HG02610 (cell line): ENCODE measurements at regions not wholly inside any gene's neighbourhood (a gene's known extent, or its start where the extent isn't known, plus 50 kb on each side); places are given as distances from the start of the nearest gene placed in this dataset.
"Not testable (repeated sequence)": the region's sequence is repeated elsewhere in the genome, so short reads cannot be mapped to it uniquely, and the experiment has no call there.

Source experiments
- ATAC-seq: cut with Tn5 transposase; IDR thresholded peaks from one replicate; pipeline ENCODE4 v1.9.1; 2021; ENCODE audit warnings: mild to moderate bottlenecking, moderate library complexity; ENCODE audit not compliant: unreplicated experiment

DNA sequence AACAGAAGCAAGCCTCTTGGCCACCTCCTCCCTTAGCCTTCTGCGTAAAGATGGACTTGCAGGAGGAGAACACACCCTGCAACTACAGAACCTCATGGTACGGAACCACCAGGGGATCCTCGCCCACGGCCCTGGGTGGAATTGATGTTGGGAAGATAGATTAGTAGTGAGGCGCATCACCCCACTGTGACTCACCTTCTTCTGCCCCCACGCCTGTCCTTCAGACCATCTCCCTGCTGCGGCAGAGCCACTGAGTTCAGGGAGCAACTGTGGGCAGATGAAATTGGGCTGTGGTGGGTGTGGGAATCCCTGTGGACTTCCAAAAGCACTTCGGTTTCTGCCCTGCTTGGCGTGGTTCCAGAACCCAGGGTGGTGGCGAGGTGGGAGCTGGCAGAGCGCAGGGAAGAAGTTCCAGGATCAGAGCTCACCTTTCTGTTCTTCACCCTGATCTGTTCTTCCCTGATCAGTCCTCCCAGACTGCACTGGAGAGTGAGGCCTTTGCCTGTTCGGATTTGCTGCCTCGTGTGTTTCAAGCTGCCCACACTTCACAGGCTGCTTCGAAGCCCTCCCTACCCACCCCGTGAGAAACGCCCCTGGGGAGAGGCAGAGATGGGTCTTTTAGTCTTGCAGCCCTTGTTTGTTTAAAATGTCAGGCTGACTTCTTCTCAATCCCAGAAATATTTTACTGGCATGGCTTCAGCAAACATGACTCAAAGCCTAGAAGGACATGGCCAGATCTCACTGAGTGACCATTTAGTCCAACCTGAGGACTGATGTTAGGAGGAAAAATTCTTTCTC lies 92.8 kb upstream of the MLN start:
- ATAC-seq, result no peak

DNA sequence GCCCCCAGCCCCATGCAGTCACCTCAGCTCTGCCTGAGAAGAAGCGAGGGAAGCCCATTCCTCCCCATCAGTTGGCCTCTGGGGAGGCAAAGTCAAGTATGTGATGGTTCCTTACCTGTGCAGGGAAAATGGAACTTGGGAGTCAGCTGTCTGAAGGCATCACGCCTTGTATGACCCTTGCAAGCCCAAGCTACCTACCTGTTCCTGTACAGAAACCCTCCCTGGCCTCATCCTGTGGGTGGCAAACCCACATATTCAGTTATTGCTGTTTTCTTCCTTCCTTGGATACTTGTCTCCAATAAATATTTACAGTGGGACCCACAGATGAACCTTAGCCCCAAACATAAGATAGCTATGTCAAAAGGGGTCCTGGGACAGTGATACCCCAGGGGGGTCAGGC lies 92.2 kb upstream of the MLN start:
- ATAC-seq, result no peak

DNA sequence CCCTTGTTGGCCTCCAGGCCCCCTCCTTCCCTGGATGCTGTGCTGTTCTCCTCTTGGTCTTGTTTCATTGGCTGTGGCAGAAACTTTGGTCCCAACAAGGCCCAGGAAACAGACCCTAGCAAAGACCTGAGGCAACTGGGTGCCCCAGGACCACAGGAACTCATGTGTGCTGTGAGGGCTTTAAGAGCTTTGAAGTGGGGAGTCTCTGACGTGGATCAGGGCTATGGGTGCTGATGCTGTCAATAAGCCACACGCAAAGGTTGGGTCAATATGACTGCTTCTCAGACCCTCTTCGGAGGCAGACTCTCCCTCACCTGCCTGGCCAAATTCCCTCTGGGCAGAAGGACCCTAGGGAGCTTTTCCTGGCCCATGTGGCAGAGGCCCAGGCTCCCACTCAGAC lies 91.5 kb upstream of the MLN start:
- no peak for ATAC-seq

DNA sequence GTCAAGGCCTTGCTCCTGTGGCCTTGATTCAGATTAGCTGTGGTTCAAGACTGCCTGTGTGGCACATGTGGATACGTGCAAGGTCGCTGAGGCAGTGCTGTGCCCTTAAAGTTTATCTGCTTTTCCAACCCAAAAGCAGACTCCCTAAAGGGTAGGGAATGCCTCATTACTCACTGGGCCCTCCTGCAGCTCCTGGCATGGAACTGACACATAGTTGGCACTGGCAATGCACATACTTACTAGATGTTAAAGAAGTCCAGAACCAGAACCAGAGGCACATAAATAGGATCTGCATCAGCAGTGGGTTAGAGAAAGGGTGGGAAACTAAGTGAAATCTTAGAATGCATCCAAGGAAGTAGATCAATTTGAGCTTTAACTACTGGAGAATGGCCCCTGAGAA lies 90.6 kb upstream of the MLN start:
- ATAC-seq, result no peak

DNA sequence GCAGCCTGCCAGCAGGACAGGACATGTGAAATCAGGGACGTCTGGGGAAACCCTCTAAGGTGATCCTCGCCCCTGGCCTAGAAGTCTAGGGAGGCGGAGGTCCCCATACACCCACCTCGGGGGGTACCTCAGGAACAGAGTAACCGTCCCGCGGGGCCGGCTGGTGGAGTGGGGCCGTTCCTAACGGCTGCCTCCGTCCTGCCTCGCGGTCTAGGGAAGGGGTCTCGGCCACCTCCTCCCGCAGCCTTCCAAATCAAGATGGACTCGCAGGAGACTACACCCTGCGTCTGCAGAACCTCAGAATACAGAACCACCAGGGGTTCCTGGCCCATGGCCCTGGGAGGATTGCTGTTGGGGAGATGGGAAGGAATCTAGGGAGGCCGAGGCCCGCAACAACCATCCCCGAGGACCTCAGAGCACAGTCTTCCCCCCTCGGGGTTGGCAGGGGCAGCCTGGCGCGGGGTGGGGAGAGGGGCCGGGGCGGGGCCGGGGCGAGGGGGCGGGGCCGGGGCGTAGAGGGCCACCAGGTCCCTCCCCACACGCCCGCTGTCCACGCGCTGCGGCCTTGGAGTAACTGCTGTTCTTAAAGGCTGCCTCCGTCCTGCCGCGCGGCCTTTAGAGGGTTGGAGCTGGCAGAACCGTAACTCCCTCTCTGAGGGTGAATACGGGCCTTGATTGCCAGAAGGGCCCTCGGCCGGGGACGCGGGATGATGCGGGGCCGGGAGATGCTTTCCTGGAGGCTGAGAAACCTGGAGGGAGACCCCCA lies 89.0 kb upstream of the MLN start:
- no peak for ATAC-seq

DNA sequence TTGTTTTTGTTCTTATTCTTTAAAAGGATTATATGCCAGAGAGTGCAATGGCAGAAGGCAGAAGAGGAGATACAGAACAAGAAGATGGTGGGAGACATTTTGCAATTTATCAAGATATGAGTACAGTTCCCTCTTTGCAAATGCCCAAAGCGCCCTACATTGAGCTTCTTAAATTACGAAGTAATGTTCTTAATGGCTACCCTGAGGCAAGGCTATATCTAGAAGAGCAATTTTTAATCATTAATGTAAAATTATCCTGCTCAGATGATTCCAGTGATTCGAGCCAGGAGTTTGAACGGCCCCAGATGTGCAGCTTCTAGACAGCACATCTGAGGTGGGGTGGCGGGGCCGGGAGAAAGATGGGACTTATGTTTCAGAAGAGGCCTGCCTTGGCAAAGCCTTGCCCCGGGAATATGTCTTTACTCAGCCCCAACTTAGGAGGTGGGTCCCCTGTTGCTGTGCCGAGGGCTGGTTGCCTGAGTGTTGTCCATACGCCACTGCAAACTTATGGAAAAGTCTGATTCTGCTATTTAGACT lies 84.9 kb upstream of the MLN start:
- no peak for ATAC-seq

DNA sequence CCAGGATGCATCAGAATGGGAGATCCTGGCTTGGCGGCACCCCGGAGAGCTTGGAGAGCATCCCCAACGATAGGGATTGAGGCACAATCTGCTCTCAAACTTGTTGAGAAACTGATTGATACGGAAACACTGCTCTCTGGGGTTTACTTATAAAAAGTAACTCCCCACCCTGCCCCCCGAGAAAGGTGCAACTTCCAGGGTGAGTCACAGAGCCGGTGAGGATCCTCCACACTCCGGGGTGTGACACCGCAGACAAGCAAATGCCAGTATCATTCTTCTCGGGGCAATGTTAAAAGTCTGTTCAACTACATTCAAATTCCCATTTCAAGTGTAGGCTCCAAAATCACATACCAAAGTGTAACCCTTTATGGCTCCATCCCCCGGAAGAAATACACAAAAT lies 84.4 kb upstream of the MLN start:
- ATAC-seq, result no peak

DNA sequence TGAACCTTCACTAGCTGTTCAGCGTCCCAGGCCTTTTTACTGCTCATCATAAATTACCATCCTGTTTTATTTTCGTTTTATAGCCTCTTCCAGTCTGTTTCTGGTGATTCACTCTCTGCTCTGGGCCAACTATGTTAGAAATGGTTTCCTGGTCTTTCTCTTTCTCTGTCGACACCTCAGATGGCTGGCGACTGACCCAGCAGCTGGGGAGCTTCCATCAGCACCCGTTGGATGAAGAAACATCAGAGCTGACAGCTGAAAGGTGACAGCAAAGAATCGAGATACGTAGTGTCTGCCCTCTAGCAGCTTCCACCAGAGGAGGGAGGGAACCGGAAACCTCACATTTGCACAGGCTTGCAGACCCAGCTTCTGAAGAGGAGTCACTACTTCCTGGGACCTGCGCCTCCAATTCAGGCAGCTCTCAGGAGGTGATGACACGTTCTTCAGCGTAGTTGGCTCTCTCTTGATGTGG lies 82.9 kb upstream of the MLN start:
- ATAC-seq, result no peak

DNA sequence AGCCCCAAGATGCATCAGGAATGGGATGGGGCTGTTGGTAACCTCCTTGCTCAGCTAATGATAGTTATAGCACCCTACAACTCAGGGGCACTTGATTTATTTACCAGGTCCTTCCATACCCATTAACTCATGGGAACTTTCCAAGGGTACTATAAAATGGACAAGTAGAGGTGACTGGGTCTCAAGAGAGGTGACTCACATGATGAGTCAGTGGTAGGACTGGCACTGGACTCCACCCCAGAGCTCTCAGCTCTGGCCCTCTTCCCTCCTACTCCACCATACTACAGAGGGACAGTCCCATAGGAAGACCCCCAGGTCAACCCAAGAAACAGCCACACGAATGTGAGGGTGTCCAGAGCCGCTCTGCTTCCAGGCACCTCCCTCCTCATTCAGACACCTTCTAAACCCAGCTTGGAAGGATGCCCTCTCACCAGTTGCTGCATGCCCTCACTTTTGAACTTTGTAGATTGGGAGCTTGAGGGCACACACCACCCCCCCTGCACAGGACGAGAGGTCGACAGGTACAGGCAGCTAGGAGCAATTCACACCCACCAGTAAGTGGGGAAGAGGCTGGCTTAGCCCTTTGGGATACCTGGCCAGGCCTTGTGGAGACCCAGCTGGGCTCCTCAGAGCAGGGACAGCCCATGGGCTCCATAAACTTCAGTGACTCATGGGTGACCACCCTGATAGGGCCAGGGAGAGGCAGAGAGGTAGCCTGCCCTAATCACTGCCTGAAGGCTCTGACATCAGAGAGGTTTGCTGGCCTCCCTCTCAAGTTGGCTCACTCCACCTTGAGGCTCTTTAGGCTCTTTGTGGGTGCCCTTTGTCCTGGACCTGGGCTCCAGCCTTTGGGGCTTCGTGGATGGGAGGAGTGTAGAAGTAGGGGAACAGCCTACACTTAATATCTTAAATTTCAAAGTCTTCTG lies 81.6 kb upstream of the MLN start:
- no peak for ATAC-seq

DNA sequence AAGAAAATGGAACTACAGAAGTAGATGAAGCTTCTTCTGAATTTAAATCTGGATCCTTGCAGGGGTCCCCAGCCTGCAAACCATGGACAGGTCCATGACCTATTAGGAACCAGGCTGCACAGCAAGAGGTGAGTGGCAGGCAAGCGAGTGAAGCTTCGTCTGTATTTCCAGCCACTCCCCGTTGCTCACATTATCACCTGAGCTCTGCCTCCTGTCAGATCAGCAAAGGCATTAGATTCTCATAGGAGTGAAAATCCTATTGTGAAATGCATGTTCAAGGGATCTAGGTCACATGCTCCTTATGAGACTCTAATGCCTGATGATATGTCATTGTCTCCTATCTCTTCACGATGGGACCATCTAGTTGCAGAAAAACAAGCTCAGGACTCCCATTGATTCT lies 79.8 kb upstream of the MLN start:
- not testable (repeated sequence) for ATAC-seq

DNA sequence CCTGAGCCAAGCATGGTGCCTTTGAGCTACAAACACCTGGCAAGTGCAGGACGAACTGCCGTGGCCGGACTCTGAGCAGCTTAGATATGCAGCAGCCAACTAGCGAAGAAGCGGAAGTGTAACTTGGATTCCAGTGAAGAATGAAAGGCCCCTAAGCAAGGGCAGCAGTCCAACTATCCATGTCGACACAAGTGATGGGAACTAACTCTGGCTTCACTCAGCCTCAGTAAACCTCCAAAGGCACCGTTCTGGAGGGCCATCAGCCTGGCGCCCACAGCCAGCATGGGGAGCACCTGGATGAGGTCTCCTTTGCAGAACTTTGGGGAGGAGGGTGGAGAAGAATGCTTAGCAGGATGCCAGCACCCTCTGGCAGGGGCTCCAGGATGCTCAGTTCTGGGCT lies 78.4 kb upstream of the MLN start:
- no peak for ATAC-seq

DNA sequence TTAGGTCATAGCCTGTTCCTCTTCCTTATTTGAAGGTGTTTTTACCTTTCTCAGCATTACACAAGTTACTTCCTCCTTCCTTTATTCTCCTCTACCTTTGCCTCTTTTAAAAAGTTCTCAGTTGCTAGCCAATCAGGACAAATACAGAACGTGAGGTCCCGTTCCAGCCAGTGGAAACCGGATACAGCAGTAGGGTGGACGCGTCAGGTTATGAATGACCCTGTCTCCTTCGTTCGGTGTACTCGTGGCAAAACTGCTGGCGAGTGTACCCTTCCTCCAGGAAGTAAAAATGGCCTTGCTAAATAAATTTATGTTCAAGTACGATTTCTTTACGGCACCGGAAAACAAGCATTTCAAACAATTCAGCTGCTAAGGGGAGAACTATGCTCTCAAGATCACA lies 77.0 kb upstream of the MLN start:
- no peak for ATAC-seq

DNA sequence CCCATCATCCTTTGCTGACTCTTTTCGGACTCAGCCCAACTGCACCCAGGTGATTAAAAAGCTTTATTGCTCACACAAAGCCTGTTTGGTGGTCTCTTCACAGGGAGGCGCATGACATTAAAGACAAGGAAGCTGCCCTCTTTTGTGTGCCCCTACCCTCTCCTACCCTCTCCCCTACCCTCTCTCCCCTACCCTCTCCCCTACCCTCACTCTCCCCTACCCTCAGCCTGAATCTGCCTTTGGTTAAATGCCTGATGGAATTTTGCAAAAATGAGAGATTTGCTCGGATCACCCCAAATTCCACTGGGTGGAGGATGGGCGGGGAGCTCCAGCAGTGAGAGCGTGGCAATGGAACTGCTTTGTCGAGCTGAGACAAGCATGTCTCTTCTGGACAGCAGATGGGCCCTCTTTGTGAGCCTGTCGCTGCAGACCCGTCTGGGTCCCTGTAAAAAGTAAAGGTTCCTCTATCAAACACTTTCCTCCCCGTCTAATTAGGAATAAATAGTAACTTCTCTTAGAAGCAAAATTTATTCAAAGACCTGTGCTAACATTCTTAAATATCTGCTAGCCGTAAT lies 76.4 kb upstream of the MLN start:
- no peak for ATAC-seq

DNA sequence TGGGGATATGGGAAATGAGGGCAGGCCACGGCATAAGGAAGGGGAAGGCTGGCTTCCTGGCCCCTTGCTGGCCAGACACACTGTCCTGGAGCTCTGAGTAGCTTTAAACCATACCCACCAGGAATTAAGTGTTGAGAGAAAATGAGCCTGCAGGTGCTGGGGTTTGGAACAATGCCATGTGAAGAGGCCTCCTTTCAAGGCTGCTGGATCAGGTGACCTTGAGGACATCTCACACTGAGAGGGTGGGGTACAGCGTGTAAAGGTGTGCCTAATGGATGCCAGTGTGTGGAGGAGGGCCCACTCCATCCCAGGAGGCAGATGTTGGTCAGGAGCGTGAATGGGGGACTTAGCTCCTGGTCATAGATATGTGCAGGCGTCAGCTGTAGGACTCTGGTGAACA lies 74.8 kb upstream of the MLN start:
- ATAC-seq, result no peak

DNA sequence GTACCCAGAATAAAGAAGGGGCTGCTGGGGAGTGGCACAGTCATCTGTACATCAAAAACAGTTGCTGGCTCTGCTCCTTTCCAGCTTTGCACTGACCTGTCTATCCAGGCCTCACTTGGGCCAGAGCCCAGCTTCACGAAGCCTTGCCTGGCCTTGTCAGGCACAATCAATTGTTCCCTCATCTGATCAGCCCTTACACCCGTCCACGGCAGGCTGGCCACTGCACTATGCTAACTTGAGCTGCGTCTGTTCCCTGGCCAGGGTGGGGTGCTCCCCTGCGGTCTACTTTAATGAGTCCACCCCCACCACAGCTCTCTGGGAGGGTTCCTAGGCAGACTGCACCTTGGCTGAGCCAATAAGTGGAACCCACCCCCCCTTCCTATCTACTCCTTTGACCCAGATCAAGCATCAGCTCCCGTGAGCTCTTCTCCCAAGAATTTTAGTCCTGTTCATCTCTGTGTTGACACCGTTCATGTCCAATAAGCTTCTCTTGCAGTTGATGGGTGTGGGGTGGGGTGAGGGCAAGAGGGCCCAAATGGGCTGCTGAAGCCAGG lies 74.3 kb upstream of the MLN start:
- ATAC-seq, result no peak

DNA sequence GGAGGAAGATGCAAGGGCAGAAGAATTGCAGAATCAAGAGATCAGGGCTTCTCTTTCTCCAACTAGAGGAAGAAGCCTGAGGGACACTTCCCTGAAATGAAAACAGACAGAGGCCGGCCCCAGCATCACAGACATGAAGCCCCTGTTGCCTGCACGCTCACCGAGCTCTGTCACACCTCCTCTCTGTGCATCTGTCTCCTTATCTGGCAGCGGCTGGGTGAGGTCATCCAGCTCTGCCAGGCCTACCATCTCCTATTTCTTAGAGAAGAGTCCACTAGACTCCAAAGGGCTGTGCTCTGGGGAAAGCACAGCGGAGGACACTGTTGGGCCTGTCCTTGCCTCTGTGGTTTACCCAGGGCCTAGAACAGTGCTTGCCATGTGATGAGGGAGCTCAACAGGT lies 71.9 kb upstream of the MLN start:
- no peak for ATAC-seq

DNA sequence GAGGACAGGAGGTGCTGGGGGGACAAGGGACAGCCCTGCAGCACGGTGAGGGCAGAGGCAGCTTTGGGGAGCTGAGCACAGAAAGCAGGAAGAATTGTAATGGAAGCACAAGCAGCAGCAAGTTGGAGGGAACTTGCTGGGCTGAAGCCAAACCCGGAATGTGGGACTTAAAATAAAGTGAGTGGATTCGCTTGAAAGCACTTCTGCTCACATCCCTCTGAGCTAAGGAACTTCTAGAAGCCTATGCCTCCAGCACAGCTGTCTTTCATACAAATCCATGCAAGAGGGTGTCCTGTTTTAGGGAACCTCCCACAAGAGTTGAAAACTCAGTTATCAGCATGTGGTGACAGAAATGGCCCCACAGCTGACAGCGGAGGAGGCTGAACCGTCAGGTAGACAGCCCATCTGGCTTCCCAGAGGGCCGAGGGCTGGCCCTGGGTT lies 71.4 kb upstream of the MLN start:
- ATAC-seq, result no peak

DNA sequence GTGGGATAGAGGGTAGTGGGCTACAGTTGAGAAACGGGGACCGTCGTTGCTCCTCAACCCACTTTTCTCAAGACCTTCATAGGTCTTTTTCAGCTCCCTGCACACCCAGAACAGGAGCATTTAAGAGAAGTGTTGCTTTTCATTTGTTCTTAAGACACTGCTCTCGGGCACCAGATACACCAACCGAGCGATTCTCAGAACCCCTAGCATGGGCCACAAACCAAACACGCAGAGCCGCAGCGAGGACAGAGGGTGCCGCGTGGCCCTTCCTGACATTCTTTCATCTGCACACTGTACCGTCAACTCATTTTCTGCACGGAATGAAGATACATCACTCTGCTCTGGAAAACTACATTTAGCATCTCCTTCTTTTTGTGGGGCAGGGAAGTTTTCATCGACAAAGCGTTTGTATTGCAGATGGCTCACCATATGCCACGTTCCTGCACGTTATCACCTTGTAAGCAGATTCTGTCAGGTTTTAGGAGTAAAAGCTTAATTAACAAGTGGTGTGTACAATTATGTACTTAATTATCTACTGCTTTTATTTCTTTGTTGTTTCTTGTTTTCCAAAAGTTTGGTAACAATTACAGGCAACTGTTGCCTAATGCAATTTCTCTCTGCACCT lies 70.4 kb upstream of the MLN start:
- ATAC-seq, result no peak

DNA sequence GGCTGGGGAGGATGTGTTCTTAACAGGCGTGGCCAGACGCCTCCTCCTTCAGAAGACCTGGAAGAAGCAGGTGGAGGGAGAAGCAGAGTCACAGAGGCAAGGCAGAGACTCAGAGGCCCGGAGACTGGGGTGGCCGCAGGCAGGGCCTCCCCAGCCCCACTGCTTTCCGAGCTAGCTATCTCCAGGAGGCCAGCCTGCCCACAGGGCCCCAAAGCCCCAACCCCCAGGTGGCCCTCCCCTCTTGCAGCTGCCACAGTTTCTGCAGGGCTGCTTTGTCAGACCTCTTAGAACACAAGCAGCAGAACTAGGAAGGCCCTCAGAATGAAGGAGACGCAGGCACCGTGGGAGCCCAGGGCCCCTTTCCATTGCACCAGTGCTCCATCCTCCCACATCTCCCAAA lies 69.0 kb upstream of the MLN start:
- ATAC-seq, result no peak
